HG03457 (cell line): ENCODE measurements at regions not wholly inside any gene's neighbourhood (a gene's known extent, or its start where the extent isn't known, plus 50 kb on each side); places are given as distances from the start of the nearest gene placed in this dataset.
A peak's percentile ranks its signal among the peaks of the same experiment; 100 is the strongest.

Experiments used
- ATAC-seq: cut with Tn5 transposase; IDR thresholded peaks from one replicate; pipeline ENCODE4 v1.9.1; 2021; ENCODE audit warnings: moderate number of reproducible peaks; ENCODE audit not compliant: unreplicated experiment

GRCh38 chr2:62305421-62306176 lies 109.7 kb downstream of the B3GNT2 start:
- ATAC-seq, result no peak

- ATAC-seq, result no peak
Measured at GRCh38 chr2:62304429-62305417, 108.8 kb downstream of the B3GNT2 start.

- ATAC-seq, result peak; percentile 40
Measured at GRCh38 chr2:62303788-62304187, 107.9 kb downstream of the B3GNT2 start.

- no peak for ATAC-seq
Measured at GRCh38 chr2:62302631-62303435, 106.9 kb downstream of the B3GNT2 start.

GRCh38 chr2:62300925-62301324 lies 105.0 kb downstream of the B3GNT2 start:
- ATAC-seq, result no peak

- no peak for ATAC-seq
Measured at GRCh38 chr2:62297624-62298010, 101.7 kb downstream of the B3GNT2 start.

GRCh38 chr2:62296832-62297623 lies 101.1 kb downstream of the B3GNT2 start:
- ATAC-seq, result no peak

- no peak for ATAC-seq
Measured at GRCh38 chr2:62296034-62296831, 100.3 kb downstream of the B3GNT2 start.

GRCh38 chr2:62293490-62294271 lies 97.8 kb downstream of the B3GNT2 start:
- peak; percentile 68 for ATAC-seq

- no peak for ATAC-seq
Measured at GRCh38 chr2:62293151-62293489, 97.2 kb downstream of the B3GNT2 start.

GRCh38 chr2:62292190-62292589 lies 96.3 kb downstream of the B3GNT2 start:
- no peak for ATAC-seq

GRCh38 chr2:62291517-62292137 lies 95.7 kb downstream of the B3GNT2 start:
- ATAC-seq, result no peak

GRCh38 chr2:62291052-62291451 lies 95.1 kb downstream of the B3GNT2 start:
- ATAC-seq, result no peak

- ATAC-seq, result peak; percentile 82
Measured at GRCh38 chr2:62287899-62288880, 92.3 kb downstream of the B3GNT2 start.

- ATAC-seq, result no peak
Measured at GRCh38 chr2:62287282-62287681, 91.4 kb downstream of the B3GNT2 start.

GRCh38 chr2:62286089-62286785 lies 90.3 kb downstream of the B3GNT2 start:
- no peak for ATAC-seq

GRCh38 chr2:62284980-62285379 lies 89.1 kb downstream of the B3GNT2 start:
- ATAC-seq, result no peak
